HCT116 (cell line): ENCODE measurements at regions not wholly inside any gene's neighbourhood (a gene's known extent, or its start where the extent isn't known, plus 50 kb on each side); places are given as distances from the start of the nearest gene placed in this dataset.

Experiments used
- ATAC-seq: fragments of 200-7000 bp; cut with Tn5 transposase; 2 replicates; pipeline ENCODE4 v1.9.1; 2020; ENCODE audit warnings: mild to moderate bottlenecking, moderate library complexity
- BruUV-seq: library from RNA; stranded (reverse); fragments of 400-500 nt; replicated peaks from 2 replicates; lab custom pipeline; 2021; lab: Mats Ljungman, UMichigan
- CTCF ChIA-PET: fragments of 300-600 bp; sonication (Branson Sonifier 250); formaldehyde crosslinking; loops from one replicate; lab custom pipeline; 2021; ENCODE audit warnings: antibody characterized with exemption; lab: Charles Lee
- POLR2A ChIA-PET: fragments of 300-600, 350-600 bp; sonication (Branson Sonifier 250); formaldehyde crosslinking; loops from one replicate; lab custom pipeline; 2021; ENCODE audit warnings: antibody characterized with exemption; lab: Charles Lee
- RAD21 ChIA-PET, 2 experiments: fragments of 300-600 bp; sonication (Branson Sonifier 250); formaldehyde crosslinking; loops; one replicate each; lab custom pipeline; 2023; ENCODE audit warnings: low total read pairs in 2 of 2; ENCODE audit not compliant: uncharacterized antibody in 2 of 2, unreplicated experiment in 2 of 2, low non-redundant PET in 1 of 2; lab: Charles Lee
- DNase-seq: peaks from one replicate; pipeline ENCODE4 v3.0.0-alpha.2; 2010; ENCODE audit warnings: low read depth, low spot score
- H2AFZ ChIP-seq: fragments of 200-600 bp; shearing (Covaris generic), sonication (generic); 2 replicates; pipeline ENCODE4 v1.6.1; 2017; ENCODE audit warnings: low read depth, mixed run types, mixed read lengths, antibody characterized with exemption, low read length; ENCODE audit not compliant: poor library complexity, severe bottlenecking
- H3K27ac ChIP-seq: 2 replicates; pipeline ENCODE4 v1.5.1; 2012; ENCODE audit warnings: low read depth, low read length
- H3K27me3 ChIP-seq: fragments of 200-600 bp; sonication (generic); 2 replicates; pipeline ENCODE4 v1.6.1; 2016; ENCODE audit warnings: mixed run types, low read length, mixed read lengths; ENCODE audit not compliant: insufficient read depth
- H3K36me3 ChIP-seq, 2 experiments: fragments of 200-500 bp in 1 of 2; fragments of 200-600 bp in 1 of 2; sonication (Bioruptor generic) in 1 of 2; sonication (generic) in 1 of 2; 2 replicates each; pipeline versions ENCODE4 v1.5.1 to v1.6.1; 2014 to 2016; ENCODE audit warnings: low read length in 2 of 2, inconsistent platforms in 1 of 2, mixed read lengths in 1 of 2, mixed run types in 1 of 2; ENCODE audit not compliant: insufficient read depth in 2 of 2, control insufficient read depth in 1 of 2
- H3K4me1 ChIP-seq, 2 experiments: fragments of 200-600 bp in 1 of 2; sonication (generic) in 1 of 2; 2 replicates each; pipeline versions ENCODE4 v1.5.1 to v1.6.1; 2012 to 2017; ENCODE audit warnings: low read length in 2 of 2, inconsistent platforms in 1 of 2, mild to moderate bottlenecking in 1 of 2, mixed read lengths in 1 of 2, mixed run types in 1 of 2, moderate library complexity in 1 of 2; ENCODE audit not compliant: insufficient read depth in 2 of 2, control insufficient read depth in 1 of 2
- H3K4me2 ChIP-seq: fragments of 200-600 bp; sonication (generic); 2 replicates; pipeline ENCODE4 v1.6.1; 2017; ENCODE audit warnings: mixed run types, low read length, mixed read lengths
- H3K4me3 ChIP-seq, 2 experiments: fragments of 200-600 bp in 1 of 2; sonication (generic) in 1 of 2; replicated peaks in 1 of 2; 2 replicates each; pipeline ENCODE4 v1.5.1; 2011 to 2016; ENCODE audit warnings: low read length in 2 of 2, control low read depth in 1 of 2, low read depth in 1 of 2, mild to moderate bottlenecking in 1 of 2, mixed read lengths in 1 of 2, mixed run types in 1 of 2
- H3K79me2 ChIP-seq: fragments of 200-600 bp; sonication (generic); 2 replicates; pipeline ENCODE4 v1.6.1; 2017; ENCODE audit warnings: mild to moderate bottlenecking, mixed run types, low read length, moderate library complexity, mixed read lengths; ENCODE audit not compliant: insufficient read depth
- H3K9ac ChIP-seq: fragments of 200-600 bp; sonication (generic); 2 replicates; pipeline ENCODE4 v1.6.1; 2016; ENCODE audit warnings: low read length, mixed read lengths
- H3K9me2 ChIP-seq: fragments of 200-600 bp; sonication (generic), shearing (Covaris generic); 2 replicates; pipeline ENCODE4 v1.6.1; 2017; ENCODE audit warnings: mixed run types, mild to moderate bottlenecking, moderate library complexity; ENCODE audit not compliant: insufficient read depth
- H3K9me3 ChIP-seq, 2 experiments: fragments of 200-500 bp in 1 of 2; fragments of 200-600 bp in 1 of 2; sonication (Bioruptor generic) in 1 of 2; sonication (generic) in 1 of 2; 2 replicates each; pipeline ENCODE4 v1.6.1; 2014 to 2017; ENCODE audit warnings: low read length in 2 of 2, mixed read lengths in 2 of 2, inconsistent platforms in 1 of 2, low read depth in 1 of 2, mild to moderate bottlenecking in 1 of 2, mixed run types in 1 of 2, moderate library complexity in 1 of 2; ENCODE audit not compliant: control insufficient read depth in 1 of 2, insufficient read depth in 1 of 2
- H4K20me1 ChIP-seq: fragments of 200-600 bp; sonication (generic), shearing (Covaris generic); 2 replicates; pipeline ENCODE4 v1.6.1; 2017; ENCODE audit warnings: mixed run types, mild to moderate bottlenecking, moderate library complexity; ENCODE audit not compliant: insufficient read depth
- EGR1 ChIP-seq: IDR thresholded peaks from 2 replicates; pipeline ENCODE4 v1.6.1; 2012; ENCODE audit warnings: low read depth
- EZH2 ChIP-seq: fragments of 200-600 bp; sonication (generic); IDR thresholded peaks from 2 replicates; pipeline ENCODE4 v1.6.1; 2017; ENCODE audit warnings: antibody characterized with exemption, mixed run types
- EZH2phosphoT487 ChIP-seq: fragments of 200-600 bp; IDR thresholded peaks from 2 replicates; pipeline ENCODE4 v1.6.1; 2018; ENCODE audit warnings: antibody characterized with exemption, borderline replicate concordance
- JUND ChIP-seq: IDR thresholded peaks from 2 replicates; pipeline ENCODE4 v1.6.1; 2012
- POLR2A ChIP-seq: IDR thresholded peaks from 2 replicates; pipeline ENCODE4 v1.7.0; 2011; ENCODE audit warnings: borderline replicate concordance; ENCODE audit not compliant: insufficient read depth, insufficient read length; ENCODE audit errors: extremely low read depth
- POLR2AphosphoS5 ChIP-seq: IDR thresholded peaks from 2 replicates; pipeline ENCODE4 v1.6.1; 2011; ENCODE audit warnings: mild to moderate bottlenecking, low read depth, low read length, moderate library complexity
- SIN3A ChIP-seq: IDR thresholded peaks from 2 replicates; pipeline ENCODE4 v1.6.1; 2012; ENCODE audit warnings: low read depth
- SP1 ChIP-seq: IDR thresholded peaks from 2 replicates; pipeline ENCODE4 v1.6.1; 2012; ENCODE audit warnings: low read depth
- TCF7L2 ChIP-seq: IDR thresholded peaks from 2 replicates; pipeline ENCODE4 v1.7.0; 2011; ENCODE audit warnings: borderline replicate concordance, inconsistent platforms; ENCODE audit not compliant: insufficient read depth, insufficient read length; ENCODE audit errors: extremely low read depth
- ZFX ChIP-seq: fragments of 450-650 bp; IDR thresholded peaks from 2 replicates; pipeline ENCODE4 v1.6.1; 2017
- ZNF274 ChIP-seq: fragments of 200-500 bp; sonication (Bioruptor generic); IDR thresholded peaks from 2 replicates; pipeline ENCODE4 v1.6.1; 2014; ENCODE audit warnings: mild to moderate bottlenecking, low read depth, low read length, inconsistent platforms
- intact Hi-C: fragments of 100-400 bp; cut with micrococcal nuclease; formaldehyde crosslinking; loops from 2 replicates; pipeline ENCODE4 v1.10.0; 2022
- TF ChIP-seq, protein P1 (sequence below): IDR thresholded peaks from 2 replicates; pipeline ENCODE4 v1.6.1; 2011; ENCODE audit warnings: mild to moderate bottlenecking, low read length, moderate library complexity; ENCODE audit not compliant: insufficient replicate concordance; ENCODE audit errors: extremely low read depth
- TF ChIP-seq, protein P2 (sequence below): IDR thresholded peaks from 2 replicates; pipeline ENCODE4 v1.6.1; 2012; ENCODE audit warnings: low read depth
- TF ChIP-seq, protein P3 (sequence below): IDR thresholded peaks from 2 replicates; pipeline ENCODE4 v1.6.1; 2012
- TF ChIP-seq, protein P4 (sequence below): IDR thresholded peaks from 2 replicates; pipeline ENCODE4 v1.6.1; 2012

DNA sequence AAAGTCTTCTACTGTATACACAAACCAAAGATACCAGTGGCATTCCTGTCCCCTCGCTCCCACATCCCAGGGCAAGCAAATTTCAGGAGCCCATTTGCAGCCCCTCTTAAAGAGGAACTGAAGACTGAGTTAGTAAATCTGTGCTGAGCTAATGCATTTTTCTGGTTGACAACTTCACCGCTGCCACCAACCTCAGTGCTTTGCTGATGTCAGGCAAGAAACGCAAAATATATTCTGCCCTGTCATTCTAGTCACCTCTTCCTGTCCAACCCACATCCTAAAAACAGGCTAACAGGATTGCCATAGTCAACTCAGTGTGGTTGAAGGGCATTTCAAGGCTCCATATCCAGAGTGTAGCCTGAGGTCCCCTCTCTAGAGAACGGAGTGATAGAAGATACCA lies 59.4 kb upstream of the FICD start:
- POLR2A ChIA-PET, result no interaction called here
- RAD21 ChIA-PET, result no interaction called here
- H3K4me2 ChIP-seq, result no peak overlapping the region
- peaks cover 72% of the 10 kb centered on the region for H3K27me3 ChIP-seq
- no peak overlapping the region for H3K27ac ChIP-seq
- no peak for ATAC-seq
- CTCF ChIA-PET, result no interaction called here
- no peaks in the 10 kb centered on the region for H3K4me1 ChIP-seq
- no peak overlapping the region for H3K4me3 ChIP-seq
- intact Hi-C loops, result no loop called here
- H3K36me3 ChIP-seq, result no peaks in the 10 kb centered on the region
- H3K9me2 ChIP-seq, result no peaks in the 10 kb centered on the region
- BruUV-seq, result no TSS peak
- DNase-seq, result no peak
- H3K9me3 ChIP-seq, result no peaks in the 10 kb centered on the region
- no peak for TF ChIP-seq TCF7L2
- no peak for TF ChIP-seq EGR1
- TF ChIP-seq EZH2, result no peak
- no peaks in the 10 kb centered on the region for H4K20me1 ChIP-seq
- H3K79me2 ChIP-seq, result no peaks in the 10 kb centered on the region
- no peak overlapping the region for H3K9ac ChIP-seq
- no peak overlapping the region for H2AFZ ChIP-seq

DNA sequence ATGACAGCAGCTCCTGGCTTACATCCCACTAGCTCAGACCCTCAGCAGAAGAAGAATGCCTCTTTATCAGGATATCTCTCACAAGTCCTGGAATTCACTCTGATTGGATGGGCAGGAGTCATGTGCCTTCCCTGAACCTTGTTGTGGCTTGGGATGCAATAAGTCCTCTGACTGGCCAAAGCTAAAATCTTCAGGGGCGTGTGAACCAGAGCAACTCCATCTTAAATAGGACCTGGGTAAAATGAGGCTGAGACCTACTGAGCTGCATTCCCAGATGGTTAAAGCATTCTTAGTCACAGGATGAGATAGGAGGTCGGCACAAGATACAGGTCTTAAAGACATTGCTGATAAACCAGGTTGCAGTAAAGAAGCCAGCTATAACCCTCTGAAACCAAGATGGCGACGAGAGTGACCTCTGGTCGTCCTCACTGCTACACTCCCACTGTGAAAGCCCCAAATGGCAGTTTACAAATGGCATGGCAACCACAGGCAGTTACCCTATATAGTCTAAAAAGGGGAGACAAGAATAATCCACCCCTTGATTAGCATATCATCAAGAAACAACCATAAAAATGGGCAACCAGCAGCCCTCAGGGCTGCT lies 60.4 kb upstream of the FICD start:
- POLR2A ChIA-PET, result no interaction called here
- no peak overlapping the region for H3K4me3 ChIP-seq
- CTCF ChIA-PET, result interaction anchor here (1.0 kb wide), 1 partner anchor 462 kb away, joined by 3 read pairs; no protein-coding TSS in a partner anchor
- TF ChIP-seq, protein P1, sequence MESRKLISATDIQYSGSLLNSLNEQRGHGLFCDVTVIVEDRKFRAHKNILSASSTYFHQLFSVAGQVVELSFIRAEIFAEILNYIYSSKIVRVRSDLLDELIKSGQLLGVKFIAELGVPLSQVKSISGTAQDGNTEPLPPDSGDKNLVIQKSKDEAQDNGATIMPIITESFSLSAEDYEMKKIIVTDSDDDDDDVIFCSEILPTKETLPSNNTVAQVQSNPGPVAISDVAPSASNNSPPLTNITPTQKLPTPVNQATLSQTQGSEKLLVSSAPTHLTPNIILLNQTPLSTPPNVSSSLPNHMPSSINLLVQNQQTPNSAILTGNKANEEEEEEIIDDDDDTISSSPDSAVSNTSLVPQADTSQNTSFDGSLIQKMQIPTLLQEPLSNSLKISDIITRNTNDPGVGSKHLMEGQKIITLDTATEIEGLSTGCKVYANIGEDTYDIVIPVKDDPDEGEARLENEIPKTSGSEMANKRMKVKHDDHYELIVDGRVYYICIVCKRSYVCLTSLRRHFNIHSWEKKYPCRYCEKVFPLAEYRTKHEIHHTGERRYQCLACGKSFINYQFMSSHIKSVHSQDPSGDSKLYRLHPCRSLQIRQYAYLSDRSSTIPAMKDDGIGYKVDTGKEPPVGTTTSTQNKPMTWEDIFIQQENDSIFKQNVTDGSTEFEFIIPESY, result no peak
- no peak for TF ChIP-seq ZFX
- no peak for TF ChIP-seq EGR1
- TF ChIP-seq ZNF274, result no peak
- TF ChIP-seq SP1, result no peak
- no peak for TF ChIP-seq POLR2AphosphoS5
- no peak for TF ChIP-seq SIN3A
- TF ChIP-seq, protein P2, sequence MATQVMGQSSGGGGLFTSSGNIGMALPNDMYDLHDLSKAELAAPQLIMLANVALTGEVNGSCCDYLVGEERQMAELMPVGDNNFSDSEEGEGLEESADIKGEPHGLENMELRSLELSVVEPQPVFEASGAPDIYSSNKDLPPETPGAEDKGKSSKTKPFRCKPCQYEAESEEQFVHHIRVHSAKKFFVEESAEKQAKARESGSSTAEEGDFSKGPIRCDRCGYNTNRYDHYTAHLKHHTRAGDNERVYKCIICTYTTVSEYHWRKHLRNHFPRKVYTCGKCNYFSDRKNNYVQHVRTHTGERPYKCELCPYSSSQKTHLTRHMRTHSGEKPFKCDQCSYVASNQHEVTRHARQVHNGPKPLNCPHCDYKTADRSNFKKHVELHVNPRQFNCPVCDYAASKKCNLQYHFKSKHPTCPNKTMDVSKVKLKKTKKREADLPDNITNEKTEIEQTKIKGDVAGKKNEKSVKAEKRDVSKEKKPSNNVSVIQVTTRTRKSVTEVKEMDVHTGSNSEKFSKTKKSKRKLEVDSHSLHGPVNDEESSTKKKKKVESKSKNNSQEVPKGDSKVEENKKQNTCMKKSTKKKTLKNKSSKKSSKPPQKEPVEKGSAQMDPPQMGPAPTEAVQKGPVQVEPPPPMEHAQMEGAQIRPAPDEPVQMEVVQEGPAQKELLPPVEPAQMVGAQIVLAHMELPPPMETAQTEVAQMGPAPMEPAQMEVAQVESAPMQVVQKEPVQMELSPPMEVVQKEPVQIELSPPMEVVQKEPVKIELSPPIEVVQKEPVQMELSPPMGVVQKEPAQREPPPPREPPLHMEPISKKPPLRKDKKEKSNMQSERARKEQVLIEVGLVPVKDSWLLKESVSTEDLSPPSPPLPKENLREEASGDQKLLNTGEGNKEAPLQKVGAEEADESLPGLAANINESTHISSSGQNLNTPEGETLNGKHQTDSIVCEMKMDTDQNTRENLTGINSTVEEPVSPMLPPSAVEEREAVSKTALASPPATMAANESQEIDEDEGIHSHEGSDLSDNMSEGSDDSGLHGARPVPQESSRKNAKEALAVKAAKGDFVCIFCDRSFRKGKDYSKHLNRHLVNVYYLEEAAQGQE, result no peak
- TF ChIP-seq, protein P3, sequence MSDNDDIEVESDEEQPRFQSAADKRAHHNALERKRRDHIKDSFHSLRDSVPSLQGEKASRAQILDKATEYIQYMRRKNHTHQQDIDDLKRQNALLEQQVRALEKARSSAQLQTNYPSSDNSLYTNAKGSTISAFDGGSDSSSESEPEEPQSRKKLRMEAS, result no peak
- no peak for TF ChIP-seq POLR2A
- TF ChIP-seq JUND, result no peak
- TF ChIP-seq, protein P4, sequence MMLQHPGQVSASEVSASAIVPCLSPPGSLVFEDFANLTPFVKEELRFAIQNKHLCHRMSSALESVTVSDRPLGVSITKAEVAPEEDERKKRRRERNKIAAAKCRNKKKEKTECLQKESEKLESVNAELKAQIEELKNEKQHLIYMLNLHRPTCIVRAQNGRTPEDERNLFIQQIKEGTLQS, result no peak
- no peak for TF ChIP-seq TCF7L2
- TF ChIP-seq EZH2, result no peak
- TF ChIP-seq EZH2phosphoT487, result no peak

More for the DNA sequence above, 60.4 kb upstream of the FICD start:
- ATAC-seq, result no peak
- H3K9me3 ChIP-seq, result no peaks in the 10 kb centered on the region
- H3K27ac ChIP-seq, result no peak overlapping the region
- RAD21 ChIA-PET, result no interaction called here
- no peaks in the 10 kb centered on the region for H3K9me2 ChIP-seq
- H3K36me3 ChIP-seq, result no peaks in the 10 kb centered on the region
- no TSS peak for BruUV-seq
- H2AFZ ChIP-seq, result no peak overlapping the region
- H3K9ac ChIP-seq, result no peak overlapping the region
- peaks cover 68% of the 10 kb centered on the region for H3K27me3 ChIP-seq
- intact Hi-C loops, result no loop called here
- no peaks in the 10 kb centered on the region for H4K20me1 ChIP-seq
- no peak for DNase-seq
- H3K4me2 ChIP-seq, result no peak overlapping the region
- H3K79me2 ChIP-seq, result no peaks in the 10 kb centered on the region
- H3K4me1 ChIP-seq, result no peaks in the 10 kb centered on the region
